Loucy (cell line): ENCODE measurements at regions not wholly inside any gene's neighbourhood (a gene's known extent, or its start where the extent isn't known, plus 50 kb on each side); places are given as distances from the start of the nearest gene placed in this dataset.

Source experiments
- H2AFZ ChIP-seq: fragments of 200-600 bp; sonication (generic); 2 replicates; pipeline ENCODE4 v1.6.0; 2016; ENCODE audit warnings: antibody characterized with exemption, mild to moderate bottlenecking, low read length, moderate library complexity
- H3F3A ChIP-seq: fragments of 200-600 bp; 2 replicates; pipeline ENCODE4 v1.6.0; 2016; ENCODE audit warnings: antibody characterized with exemption, low read depth, mild to moderate bottlenecking
- H3K27me3 ChIP-seq: fragments of 200-600 bp; sonication (generic); 2 replicates; pipeline ENCODE4 v1.6.1; 2014; ENCODE audit warnings: low read length, mild to moderate bottlenecking; ENCODE audit not compliant: insufficient read depth, poor library complexity, severe bottlenecking
- H3K36me3 ChIP-seq: fragments of 200-600 bp; sonication (generic); 2 replicates; pipeline ENCODE4 v1.6.1; 2016; ENCODE audit warnings: low read length; ENCODE audit not compliant: insufficient read depth
- H3K4me1 ChIP-seq: fragments of 200-600 bp; sonication (generic); 2 replicates; pipeline ENCODE4 v1.5.1; 2014; ENCODE audit warnings: low read length, mild to moderate bottlenecking; ENCODE audit not compliant: insufficient read depth, poor library complexity, severe bottlenecking
- H3K4me2 ChIP-seq: fragments of 200-600 bp; sonication (generic); 2 replicates; pipeline ENCODE4 v1.6.0; 2014; ENCODE audit warnings: antibody characterized with exemption, low read length, low read depth, mild to moderate bottlenecking; ENCODE audit not compliant: poor library complexity, severe bottlenecking
- H3K4me3 ChIP-seq: fragments of 200-600 bp; sonication (generic); 2 replicates; pipeline ENCODE4 v1.5.1; 2014; ENCODE audit warnings: low read length, mild to moderate bottlenecking, mixed read lengths; ENCODE audit not compliant: poor library complexity, severe bottlenecking
- H3K79me2 ChIP-seq: fragments of 200-600 bp; sonication (generic); 2 replicates; pipeline ENCODE4 v1.6.1; 2014; ENCODE audit warnings: low read length; ENCODE audit not compliant: insufficient read depth
- H3K9ac ChIP-seq: fragments of 200-600 bp; sonication (generic); 2 replicates; pipeline ENCODE4 v1.6.0; 2014; ENCODE audit warnings: mild to moderate bottlenecking, low read depth, low read length, moderate library complexity; ENCODE audit not compliant: poor library complexity, severe bottlenecking
- H3K9me2 ChIP-seq: fragments of 200-600 bp; sonication (generic); replicated peaks from 2 replicates; pipeline ENCODE4 v1.6.1; 2016; ENCODE audit warnings: low read depth, low read length, mixed read lengths
- H3K9me3 ChIP-seq: fragments of 200-600 bp; sonication (generic); 2 replicates; pipeline ENCODE4 v1.6.1; 2014; ENCODE audit warnings: mild to moderate bottlenecking, antibody characterized with exemption, low read length, low read depth; ENCODE audit not compliant: insufficient read depth
- H4K20me1 ChIP-seq: fragments of 200-600 bp; sonication (generic); 2 replicates; pipeline ENCODE4 v1.6.0; 2014; ENCODE audit warnings: antibody characterized with exemption, low read length, mild to moderate bottlenecking; ENCODE audit not compliant: insufficient read depth, poor library complexity, severe bottlenecking
- EZH2phosphoT487 ChIP-seq: fragments of 200-600 bp; IDR thresholded peaks from 2 replicates; pipeline ENCODE4 v1.6.1; 2018; ENCODE audit warnings: antibody characterized with exemption, mild to moderate bottlenecking, moderate library complexity, borderline replicate concordance
- TF ChIP-seq, protein P1 (sequence below): fragments of 200-600 bp; sonication (generic); conservative IDR thresholded peaks from 2 replicates; pipeline ENCODE4 v1.5.1; 2014; ENCODE audit warnings: mild to moderate bottlenecking, antibody characterized with exemption, low read length

DNA sequence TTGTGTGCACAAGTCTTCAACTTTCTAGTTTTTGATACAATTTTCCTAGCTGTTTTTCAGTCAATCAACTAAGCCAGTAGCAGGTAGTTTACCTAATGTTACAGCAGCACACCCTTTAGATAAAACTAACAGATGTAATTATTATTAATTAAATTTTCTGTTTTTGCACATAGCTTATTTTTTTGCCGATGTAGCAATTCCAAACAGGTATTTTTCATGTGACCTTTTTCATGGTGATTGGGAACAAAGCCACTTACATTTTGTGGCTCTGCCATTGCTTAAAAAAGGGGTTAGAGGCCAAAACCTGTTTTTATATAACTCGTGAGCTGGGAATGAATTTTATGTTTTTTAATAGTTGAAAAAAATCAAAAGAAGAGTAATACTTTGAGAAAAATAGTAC, 724.5 kb downstream of the FAM181B start:
- no peak for TF ChIP-seq EZH2phosphoT487
- TF ChIP-seq, protein P1, sequence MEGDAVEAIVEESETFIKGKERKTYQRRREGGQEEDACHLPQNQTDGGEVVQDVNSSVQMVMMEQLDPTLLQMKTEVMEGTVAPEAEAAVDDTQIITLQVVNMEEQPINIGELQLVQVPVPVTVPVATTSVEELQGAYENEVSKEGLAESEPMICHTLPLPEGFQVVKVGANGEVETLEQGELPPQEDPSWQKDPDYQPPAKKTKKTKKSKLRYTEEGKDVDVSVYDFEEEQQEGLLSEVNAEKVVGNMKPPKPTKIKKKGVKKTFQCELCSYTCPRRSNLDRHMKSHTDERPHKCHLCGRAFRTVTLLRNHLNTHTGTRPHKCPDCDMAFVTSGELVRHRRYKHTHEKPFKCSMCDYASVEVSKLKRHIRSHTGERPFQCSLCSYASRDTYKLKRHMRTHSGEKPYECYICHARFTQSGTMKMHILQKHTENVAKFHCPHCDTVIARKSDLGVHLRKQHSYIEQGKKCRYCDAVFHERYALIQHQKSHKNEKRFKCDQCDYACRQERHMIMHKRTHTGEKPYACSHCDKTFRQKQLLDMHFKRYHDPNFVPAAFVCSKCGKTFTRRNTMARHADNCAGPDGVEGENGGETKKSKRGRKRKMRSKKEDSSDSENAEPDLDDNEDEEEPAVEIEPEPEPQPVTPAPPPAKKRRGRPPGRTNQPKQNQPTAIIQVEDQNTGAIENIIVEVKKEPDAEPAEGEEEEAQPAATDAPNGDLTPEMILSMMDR: no peak
- H3K4me2 ChIP-seq: no peak overlapping the region
- no peak overlapping the region for H3K4me3 ChIP-seq
- no peak overlapping the region for H2AFZ ChIP-seq
- no peak overlapping the region for H3K9ac ChIP-seq
- H3F3A ChIP-seq: no peaks in the 10 kb centered on the region
- H3K36me3 ChIP-seq: no peaks in the 10 kb centered on the region
- H3K9me3 ChIP-seq: no peaks in the 10 kb centered on the region
- H3K79me2 ChIP-seq: no peaks in the 10 kb centered on the region
- H3K4me1 ChIP-seq: no peaks in the 10 kb centered on the region
- H3K9me2 ChIP-seq: no peaks in the 10 kb centered on the region
- no peaks in the 10 kb centered on the region for H3K27me3 ChIP-seq
- no peaks in the 10 kb centered on the region for H4K20me1 ChIP-seq

GRCh38 chr11:82007521-82007920, 726.1 kb downstream of the FAM181B start:
- Histone ChIP-seq H3K9ac (no peak overlapping the region), H3K4me1 (no peaks in the 10 kb centered on the region)
- TF ChIP-seq, protein P1: no peak
- TF ChIP-seq EZH2phosphoT487: no peak

GRCh38 chr11:82004537-82005213, 729.0 kb downstream of the FAM181B start:
- H3K9me2 ChIP-seq: no peaks in the 10 kb centered on the region
- H3K4me2 ChIP-seq: no peak overlapping the region
- no peaks in the 10 kb centered on the region for H3F3A ChIP-seq
- no peaks in the 10 kb centered on the region for H3K27me3 ChIP-seq
- H3K36me3 ChIP-seq: no peaks in the 10 kb centered on the region
- no peak overlapping the region for H3K9ac ChIP-seq
- TF ChIP-seq, protein P1: no peak
- TF ChIP-seq EZH2phosphoT487: no peak
- H3K9me3 ChIP-seq: no peaks in the 10 kb centered on the region
- no peak overlapping the region for H2AFZ ChIP-seq
- no peak overlapping the region for H3K4me3 ChIP-seq
- H3K79me2 ChIP-seq: no peaks in the 10 kb centered on the region
- no peaks in the 10 kb centered on the region for H3K4me1 ChIP-seq
- no peaks in the 10 kb centered on the region for H4K20me1 ChIP-seq

More at GRCh38 chr11:82007521-82007920, 726.1 kb downstream of the FAM181B start:
- Histone ChIP-seq H3K4me2 (no peak overlapping the region), H3K79me2 (no peaks in the 10 kb centered on the region), H2AFZ (no peak overlapping the region), H4K20me1 (no peaks in the 10 kb centered on the region), H3F3A (no peaks in the 10 kb centered on the region), H3K27me3 (no peaks in the 10 kb centered on the region), H3K9me3 (no peaks in the 10 kb centered on the region), H3K4me3 (no peak overlapping the region), H3K36me3 (no peaks in the 10 kb centered on the region), H3K9me2 (no peaks in the 10 kb centered on the region)
